H9 (cell line): ENCODE measurements at regions not wholly inside any gene's neighbourhood (a gene's known extent, or its start where the extent isn't known, plus 50 kb on each side); places are given as distances from the start of the nearest gene placed in this dataset.

Source experiments
- DNase-seq: peaks from one replicate; pipeline ENCODE4 v3.0.0-alpha.2; 2017
- H2AFZ ChIP-seq: one replicate; pipeline ENCODE4 v1.6.1; 2013; ENCODE audit warnings: mild to moderate bottlenecking, low read length, control low read depth, moderate library complexity
- H2AK5ac ChIP-seq: 2 replicates; pipeline ENCODE4 v1.6.1; 2013; ENCODE audit warnings: low read length, control low read depth, mixed read lengths; ENCODE audit not compliant: insufficient read length
- H2BK120ac ChIP-seq: one replicate; pipeline ENCODE4 v1.6.1; 2013; ENCODE audit warnings: low read depth, mild to moderate bottlenecking, low read length, control low read depth, inconsistent platforms; ENCODE audit not compliant: poor library complexity, severe bottlenecking
- H2BK12ac ChIP-seq: 2 replicates; pipeline ENCODE4 v1.6.1; 2013; ENCODE audit warnings: low read length, control low read depth, mixed read lengths, low read depth; ENCODE audit not compliant: insufficient read length
- H2BK15ac ChIP-seq: 2 replicates; pipeline ENCODE4 v1.6.1; 2013; ENCODE audit warnings: low read depth, low read length, control low read depth
- H2BK20ac ChIP-seq: one replicate; pipeline ENCODE4 v1.6.1; 2013; ENCODE audit warnings: low read depth, mild to moderate bottlenecking, low read length, control low read depth, inconsistent platforms; ENCODE audit not compliant: poor library complexity, severe bottlenecking
- H2BK5ac ChIP-seq: 2 replicates; pipeline ENCODE4 v1.6.1; 2013; ENCODE audit warnings: low read length, control low read depth, mixed read lengths; ENCODE audit not compliant: insufficient read length
- H3K14ac ChIP-seq: 2 replicates; pipeline ENCODE4 v1.6.1; 2013; ENCODE audit warnings: low read length, control low read depth; ENCODE audit not compliant: insufficient read depth
- H3K18ac ChIP-seq: 2 replicates; pipeline ENCODE4 v1.6.1; 2013; ENCODE audit warnings: low read depth, mild to moderate bottlenecking, mixed read lengths, low read length, control low read depth; ENCODE audit not compliant: insufficient read length
- H3K23ac ChIP-seq: 2 replicates; pipeline ENCODE4 v1.6.1; 2013; ENCODE audit warnings: low read length, control low read depth, mixed read lengths, low read depth; ENCODE audit not compliant: insufficient read length
- H3K23me2 ChIP-seq: 2 replicates; pipeline ENCODE4 v1.6.1; 2013; ENCODE audit warnings: low read depth, mild to moderate bottlenecking, mixed read lengths, low read length, control low read depth; ENCODE audit not compliant: insufficient read length, poor library complexity, severe bottlenecking
- H3K27ac ChIP-seq: 2 replicates; pipeline ENCODE4 v1.5.1; 2013; ENCODE audit warnings: low read length, control low read depth, mixed read lengths, low read depth; ENCODE audit not compliant: insufficient read length
- H3K27me3 ChIP-seq: 2 replicates; pipeline ENCODE4 v1.6.1; 2013; ENCODE audit warnings: low read length, control low read depth, inconsistent platforms; ENCODE audit not compliant: insufficient read depth
- H3K4ac ChIP-seq: 2 replicates; pipeline ENCODE4 v1.6.1; 2013; ENCODE audit warnings: low read depth, mild to moderate bottlenecking, control low read depth, inconsistent platforms, low read length, moderate library complexity
- H3K4me1 ChIP-seq: 2 replicates; pipeline ENCODE4 v1.6.1; 2013; ENCODE audit warnings: low read length, control low read depth, inconsistent platforms; ENCODE audit not compliant: insufficient read depth
- H3K4me2 ChIP-seq: 2 replicates; pipeline ENCODE4 v1.6.1; 2013; ENCODE audit warnings: low read length, control low read depth, mixed read lengths; ENCODE audit not compliant: insufficient read length, insufficient read depth
- H3K56ac ChIP-seq: 2 replicates; pipeline ENCODE4 v1.6.1; 2013; ENCODE audit warnings: low read depth, mild to moderate bottlenecking, mixed read lengths, low read length, control low read depth; ENCODE audit not compliant: insufficient read length
- H3K79me1 ChIP-seq: 2 replicates; pipeline ENCODE4 v1.6.1; 2013; ENCODE audit warnings: low read depth, mild to moderate bottlenecking, moderate library complexity, low read length, control low read depth, inconsistent platforms; ENCODE audit not compliant: insufficient read depth, poor library complexity, severe bottlenecking
- H3K79me2 ChIP-seq: 2 replicates; pipeline ENCODE4 v1.6.1; 2013; ENCODE audit warnings: low read length, control low read depth, inconsistent platforms; ENCODE audit not compliant: insufficient read depth
- H3K9ac ChIP-seq: 2 replicates; pipeline ENCODE4 v1.6.1; 2013; ENCODE audit warnings: low read length, control low read depth, mixed read lengths; ENCODE audit not compliant: insufficient read length; ENCODE audit errors: extremely low read depth
- H3K9me3 ChIP-seq: one replicate; pipeline ENCODE4 v1.6.1; 2013; ENCODE audit warnings: low read depth, low read length, inconsistent platforms; ENCODE audit not compliant: control insufficient read depth
- H3T11ph ChIP-seq: one replicate; pipeline ENCODE4 v1.6.1; 2013; ENCODE audit warnings: mild to moderate bottlenecking, low read length, control low read depth, inconsistent platforms
- H4K20me1 ChIP-seq: one replicate; pipeline ENCODE4 v1.6.1; 2013; ENCODE audit not compliant: control insufficient read depth, insufficient read length, insufficient read depth
- H4K5ac ChIP-seq: 2 replicates; pipeline ENCODE4 v1.6.1; 2013; ENCODE audit warnings: low read depth, mild to moderate bottlenecking, mixed read lengths, low read length, control low read depth; ENCODE audit not compliant: insufficient read length
- H4K8ac ChIP-seq: replicated peaks from 2 replicates; pipeline ENCODE4 v1.6.1; 2013; ENCODE audit warnings: low read length, control low read depth, mixed read lengths, low read depth; ENCODE audit not compliant: insufficient read length
- H4K91ac ChIP-seq: 2 replicates; pipeline ENCODE4 v1.6.1; 2013; ENCODE audit warnings: low read depth, mild to moderate bottlenecking, moderate library complexity, mixed read lengths, low read length, control low read depth; ENCODE audit not compliant: insufficient read length
- H3K27ac Mint-ChIP-seq, 3 experiments: 2 replicates in 2 of 3; 3 replicates in 1 of 3; pipeline ENCODE4 v1.8.0; 2020 to 2021; ENCODE audit warnings: mixed read lengths in 3 of 3, mild to moderate bottlenecking in 1 of 3, moderate library complexity in 1 of 3
- H3K27me3 Mint-ChIP-seq: 2 replicates; pipeline ENCODE4 v1.8.0; 2021; ENCODE audit warnings: low read depth, mild to moderate bottlenecking, moderate library complexity, mixed read lengths
- H3K36me3 Mint-ChIP-seq, 3 experiments: 2 replicates in 2 of 3; 3 replicates in 1 of 3; pipeline ENCODE4 v1.8.0; 2020 to 2021; ENCODE audit warnings: low read depth in 3 of 3, mixed read lengths in 3 of 3; ENCODE audit not compliant: insufficient read depth in 1 of 3
- H3K4me1 Mint-ChIP-seq, 2 experiments: 2 replicates each; pipeline ENCODE4 v1.8.0; 2020; ENCODE audit warnings: mixed read lengths in 2 of 2
- H3K4me3 Mint-ChIP-seq, 2 experiments: 2 replicates in 1 of 2; 3 replicates in 1 of 2; pipeline ENCODE4 v1.8.0; 2020 to 2021; ENCODE audit warnings: mild to moderate bottlenecking in 2 of 2, mixed read lengths in 2 of 2, moderate library complexity in 1 of 2
- H3K9me3 Mint-ChIP-seq, 2 experiments: 2 replicates in 1 of 2; 3 replicates in 1 of 2; pipeline ENCODE4 v1.8.0; 2020; ENCODE audit warnings: mild to moderate bottlenecking in 2 of 2, mixed read lengths in 2 of 2, moderate library complexity in 1 of 2
- CTCF ChIP-seq: fragments of 200-600 bp; sonication (generic); conservative IDR thresholded peaks from 3 replicates; pipeline ENCODE4 v1.8.0; 2021; ENCODE audit warnings: antibody characterized with exemption, mild to moderate bottlenecking
- WGBS: extraction: QIAGEN DNeasy Blood & Tissue Kit; methylation state at CpG from one replicate; pipeline ENCODE4 v1.1.7; 2013; ENCODE audit warnings: missing lambda C conversion rate, low lambda C conversion rate, mixed read lengths; ENCODE audit not compliant: insufficient read length; ENCODE audit errors: extremely low coverage; 5-methylcytosine and 5-hydroxymethylcytosine counted together

GRCh38 chr4:181119186-181119585 lies 1124.0 kb upstream of the TENM3 start:
- Mint-ChIP-seq H3K9me3 (no peaks in the 10 kb centered on the region), H3K4me1 (peaks cover 7 to 11% of the 10 kb centered on the region in 2 experiments), H3K4me3 (no peak overlapping the region), H3K36me3 (no peaks in the 10 kb centered on the region), H3K27ac (no peak overlapping the region), H3K27me3 (no peaks in the 10 kb centered on the region)
- Histone ChIP-seq H2BK12ac (no peak overlapping the region), H4K91ac (no peak overlapping the region), H2BK120ac (no peak overlapping the region), H2BK15ac (no peak overlapping the region), H3K9me3 (no peaks in the 10 kb centered on the region), H3K56ac (no peak overlapping the region), H3K27me3 (no peaks in the 10 kb centered on the region), H3K27ac (no peak overlapping the region), H3K23me2 (no peaks in the 10 kb centered on the region), H3K79me1 (no peaks in the 10 kb centered on the region), H2BK20ac (no peak overlapping the region), H3T11ph (no peak overlapping the region), H2AK5ac (no peak overlapping the region), H2BK5ac (no peak overlapping the region), H3K4me1 (no peaks in the 10 kb centered on the region), H4K8ac (no peak overlapping the region), H2AFZ (no peak overlapping the region), H4K5ac (no peak overlapping the region), H3K9ac (no peak overlapping the region), H3K23ac (no peak overlapping the region), H3K79me2 (no peaks in the 10 kb centered on the region), H3K14ac (no peak overlapping the region), H3K4ac (no peak overlapping the region), H3K18ac (no peak overlapping the region), H4K20me1 (no peaks in the 10 kb centered on the region), H3K4me2 (no peak overlapping the region)
- no peak for DNase-seq
- no CpG with 5 or more reads among the region's 4 CpGs for WGBS
- no peak for TF ChIP-seq CTCF
